ENCODE measurements at regions not wholly inside any gene's neighbourhood (a gene's known extent, or its start where the extent isn't known, plus 50 kb on each side); places are given as distances from the start of the nearest gene placed in this dataset.
A peak's percentile ranks its signal among the peaks of the same experiment; 100 is the strongest.

GRCh38 chr18:76167845-76168621 is 327.0 kb downstream of the ZNF516 start:
- H3K27ac Mint-ChIP-seq = peak overlapping the region; percentile 86
- no peaks in the 10 kb centered on the region for H3K36me3 Mint-ChIP-seq
- H3K9me3 Mint-ChIP-seq = peaks cover 8% of the 10 kb centered on the region
- no peak overlapping the region for H3K4me3 Mint-ChIP-seq
- no peaks in the 10 kb centered on the region for H3K27me3 Mint-ChIP-seq (ENCODE audit: low read depth)
- no peak for TF ChIP-seq CTCF (IDR thresholded peaks at IDR 0.05; ENCODE audit: unreplicated experiment)
- peaks cover 33% of the 10 kb centered on the region for H3K4me1 Mint-ChIP-seq
- DNase-seq (ENCODE audit: low spot score in 2 of 2, unreplicated experiment in 2 of 2) = no peak

DNA sequence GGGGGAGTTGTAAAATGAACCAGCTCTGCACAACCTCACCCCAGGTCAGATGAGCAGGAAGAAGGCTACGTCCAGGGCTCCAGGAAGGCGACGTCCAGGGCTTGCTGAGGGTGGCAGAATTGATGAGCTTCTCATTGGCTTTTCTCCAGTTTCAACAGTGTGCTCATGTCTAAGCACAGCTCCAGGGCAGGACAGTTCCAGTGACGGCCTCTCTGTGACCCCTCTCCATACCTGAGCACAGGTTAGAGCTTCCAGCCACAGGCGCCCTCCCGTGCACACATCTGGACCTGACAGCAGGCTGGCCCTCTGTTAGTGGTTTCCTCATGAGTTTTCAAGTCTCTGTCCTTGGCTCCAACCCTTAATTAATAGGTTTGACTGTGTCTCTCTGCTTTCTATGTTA is 327.6 kb downstream of the ZNF516 start:
- H3K9me3 Mint-ChIP-seq = peaks cover 8% of the 10 kb centered on the region
- H3K4me1 Mint-ChIP-seq = peaks cover 33% of the 10 kb centered on the region
- H3K36me3 Mint-ChIP-seq = no peaks in the 10 kb centered on the region
- H3K27ac Mint-ChIP-seq = peak overlapping the region; percentile 86
- H3K27me3 Mint-ChIP-seq (ENCODE audit: low read depth) = no peaks in the 10 kb centered on the region
- DNase-seq (ENCODE audit: low spot score in 2 of 2, unreplicated experiment in 2 of 2) = no peak
- no peak overlapping the region for H3K4me3 Mint-ChIP-seq
- TF ChIP-seq CTCF (IDR thresholded peaks at IDR 0.05; ENCODE audit: unreplicated experiment) = no peak

GRCh38 chr18:76162886-76163285 is 332.2 kb downstream of the ZNF516 start:
- no peak overlapping the region for H3K27ac Mint-ChIP-seq
- no peak overlapping the region for H3K4me3 Mint-ChIP-seq
- H3K27me3 Mint-ChIP-seq (ENCODE audit: low read depth) = no peaks in the 10 kb centered on the region
- no peak for TF ChIP-seq CTCF (IDR thresholded peaks at IDR 0.05; ENCODE audit: unreplicated experiment)
- peaks cover 12% of the 10 kb centered on the region for H3K9me3 Mint-ChIP-seq
- H3K36me3 Mint-ChIP-seq = no peaks in the 10 kb centered on the region
- DNase-seq (ENCODE audit: low spot score in 2 of 2, unreplicated experiment in 2 of 2) = no peak
- peaks cover 32% of the 10 kb centered on the region for H3K4me1 Mint-ChIP-seq

- H3K27me3 Mint-ChIP-seq (ENCODE audit: low read depth) = no peaks in the 10 kb centered on the region
- H3K4me1 Mint-ChIP-seq = peaks cover 27% of the 10 kb centered on the region
- H3K27ac Mint-ChIP-seq = no peak overlapping the region
- H3K4me3 Mint-ChIP-seq = no peak overlapping the region
- DNase-seq (ENCODE audit: low spot score in 2 of 2, unreplicated experiment in 2 of 2) = no peak
- no peak for TF ChIP-seq CTCF (IDR thresholded peaks at IDR 0.05; ENCODE audit: unreplicated experiment)
- peaks cover 16% of the 10 kb centered on the region for H3K9me3 Mint-ChIP-seq
- no peaks in the 10 kb centered on the region for H3K36me3 Mint-ChIP-seq
These were observed 333.1 kb downstream of the ZNF516 start for GRCh38 chr18:76161983-76162382.

- Mint-ChIP-seq H3K9me3 (peaks cover 11% of the 10 kb centered on the region), H3K4me3 (no peak overlapping the region), H3K27ac (no peak overlapping the region), H3K36me3 (no peaks in the 10 kb centered on the region), H3K4me1 (peaks cover 31% of the 10 kb centered on the region), H3K27me3 (ENCODE audit: low read depth) (no peaks in the 10 kb centered on the region)
- TF ChIP-seq CTCF (IDR thresholded peaks at IDR 0.05; ENCODE audit: unreplicated experiment) = no peak
- DNase-seq (ENCODE audit: low spot score in 2 of 2, unreplicated experiment in 2 of 2) = no peak
These were observed 341.4 kb downstream of the ZNF516 start for GRCh38 chr18:76153691-76154090.
